CD4-positive, alpha-beta memory T cell (primary cell): ENCODE measurements at regions not wholly inside any gene's neighbourhood (a gene's known extent, or its start where the extent isn't known, plus 50 kb on each side); places are given as distances from the start of the nearest gene placed in this dataset.

Experiments
- CTCF ChIA-PET: fragments of 350-600 bp; sonication (Branson Sonifier 250); formaldehyde crosslinking; loops from one replicate; lab custom pipeline; 2021; ENCODE audit warnings: inconsistent platforms; ENCODE audit not compliant: partially characterized antibody; lab: Charles Lee
- POLR2A ChIA-PET: fragments of 350-600 bp; sonication (Branson Sonifier 250); formaldehyde crosslinking; loops from one replicate; lab custom pipeline; 2021; ENCODE audit not compliant: partially characterized antibody; lab: Charles Lee
- DNase-seq, 5 donors: peaks; one replicate each; pipeline versions ENCODE4 v3.0.0 to v3.0.0-alpha.2; 2020 to 2022; ENCODE audit warnings: mixed read lengths in 1 of 5
- H3K27ac ChIP-seq: one replicate; pipeline ENCODE4 v1.7.0; 2013; ENCODE audit warnings: low read depth, low read length
- H3K27me3 ChIP-seq: 2 replicates; pipeline ENCODE4 v1.7.0; 2013; ENCODE audit warnings: mild to moderate bottlenecking, low read length, moderate library complexity; ENCODE audit not compliant: insufficient read depth
- H3K36me3 ChIP-seq: 2 replicates; pipeline ENCODE4 v1.7.0; 2013; ENCODE audit warnings: mild to moderate bottlenecking, low read length, moderate library complexity; ENCODE audit not compliant: insufficient read depth
- H3K4me1 ChIP-seq: 2 replicates; pipeline ENCODE4 v1.7.0; 2013; ENCODE audit warnings: mild to moderate bottlenecking, low read length, moderate library complexity; ENCODE audit not compliant: insufficient read depth
- H3K4me3 ChIP-seq, 2 donors: one replicate each; pipeline ENCODE4 v1.7.0; 2013; ENCODE audit warnings: low read length in 2 of 2, mild to moderate bottlenecking in 1 of 2
- H3K9me3 ChIP-seq, 2 donors: one replicate each; pipeline ENCODE4 v1.7.0; 2013; ENCODE audit warnings: low read length in 2 of 2, control low read depth in 1 of 2; ENCODE audit not compliant: control insufficient read depth in 1 of 2
- H3K27ac Mint-ChIP-seq, 7 donors: one replicate each; pipeline ENCODE4 v1.8.0; 2020 to 2021; ENCODE audit warnings: mixed read lengths in 7 of 7, mild to moderate bottlenecking in 6 of 7, inconsistent platforms in 3 of 7, moderate library complexity in 3 of 7
- H3K27me3 Mint-ChIP-seq, 2 donors: one replicate each; pipeline ENCODE4 v1.8.0; 2020 to 2021; ENCODE audit warnings: mixed read lengths in 2 of 2
- H3K36me3 Mint-ChIP-seq, 2 donors: one replicate each; pipeline ENCODE4 v1.8.0; 2020 to 2021; ENCODE audit warnings: mixed read lengths in 2 of 2, inconsistent platforms in 1 of 2, mild to moderate bottlenecking in 1 of 2
- H3K4me1 Mint-ChIP-seq, 4 donors: one replicate each; pipeline ENCODE4 v1.8.0; 2020 to 2021; ENCODE audit warnings: mixed read lengths in 4 of 4, mild to moderate bottlenecking in 1 of 4
- H3K4me3 Mint-ChIP-seq, 8 donors: one replicate each; pipeline ENCODE4 v1.8.0; 2020 to 2021; ENCODE audit warnings: mixed read lengths in 8 of 8, mild to moderate bottlenecking in 7 of 8, moderate library complexity in 6 of 8, inconsistent platforms in 3 of 8
- H3K9me3 Mint-ChIP-seq, 8 donors: one replicate each; pipeline ENCODE4 v1.8.0; 2020 to 2021; ENCODE audit warnings: mixed read lengths in 8 of 8, mild to moderate bottlenecking in 5 of 8, inconsistent platforms in 3 of 8, moderate library complexity in 1 of 8
- intact Hi-C: fragments of 100-400 bp; cut with micrococcal nuclease; formaldehyde crosslinking; loops from one replicate; pipeline ENCODE4 v1.15.1; 2023

DNA sequence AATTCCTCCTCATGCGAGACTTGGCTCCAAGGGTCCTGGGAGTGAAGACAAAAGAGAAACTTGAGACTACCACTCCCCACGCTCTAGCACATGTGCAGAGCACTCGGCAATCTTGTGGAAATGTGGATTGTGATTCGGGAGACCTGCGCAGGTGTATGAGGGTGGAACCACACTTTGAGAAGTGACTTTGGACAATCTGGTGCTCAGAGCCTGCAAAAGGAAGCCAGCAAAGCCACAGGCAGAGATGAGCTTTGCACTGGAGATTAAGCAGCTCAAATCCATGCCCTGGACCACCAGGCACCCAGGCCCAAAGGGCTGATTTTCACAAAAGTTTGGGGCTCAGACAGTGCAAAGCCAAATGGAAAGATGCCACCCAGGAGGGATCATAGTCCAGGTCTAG is 162.5 kb upstream of the TSHZ3 start:
- Mint-ChIP-seq H3K4me1 (no peaks in the 10 kb centered on the region), H3K27ac (no peak overlapping the region), H3K27me3 (peaks cover 0 to 5% of the 10 kb centered on the region in 2 donors), H3K36me3 (no peaks in the 10 kb centered on the region), H3K4me3 (no peak overlapping the region), H3K9me3 (peaks cover 0 to 2% (median 0%) of the 10 kb centered on the region in 8 donors)
- no peaks in the 10 kb centered on the region for H3K27me3 ChIP-seq
- no peak overlapping the region for H3K4me3 ChIP-seq
- ChIA-PET CTCF (no interaction called here), POLR2A (no interaction called here)
- no peaks in the 10 kb centered on the region for H3K36me3 ChIP-seq
- no peaks in the 10 kb centered on the region for H3K9me3 ChIP-seq
- no peak overlapping the region for H3K27ac ChIP-seq
- H3K4me1 ChIP-seq: no peaks in the 10 kb centered on the region
- intact Hi-C loops: no loop called here
- DNase-seq: no peak

DNA sequence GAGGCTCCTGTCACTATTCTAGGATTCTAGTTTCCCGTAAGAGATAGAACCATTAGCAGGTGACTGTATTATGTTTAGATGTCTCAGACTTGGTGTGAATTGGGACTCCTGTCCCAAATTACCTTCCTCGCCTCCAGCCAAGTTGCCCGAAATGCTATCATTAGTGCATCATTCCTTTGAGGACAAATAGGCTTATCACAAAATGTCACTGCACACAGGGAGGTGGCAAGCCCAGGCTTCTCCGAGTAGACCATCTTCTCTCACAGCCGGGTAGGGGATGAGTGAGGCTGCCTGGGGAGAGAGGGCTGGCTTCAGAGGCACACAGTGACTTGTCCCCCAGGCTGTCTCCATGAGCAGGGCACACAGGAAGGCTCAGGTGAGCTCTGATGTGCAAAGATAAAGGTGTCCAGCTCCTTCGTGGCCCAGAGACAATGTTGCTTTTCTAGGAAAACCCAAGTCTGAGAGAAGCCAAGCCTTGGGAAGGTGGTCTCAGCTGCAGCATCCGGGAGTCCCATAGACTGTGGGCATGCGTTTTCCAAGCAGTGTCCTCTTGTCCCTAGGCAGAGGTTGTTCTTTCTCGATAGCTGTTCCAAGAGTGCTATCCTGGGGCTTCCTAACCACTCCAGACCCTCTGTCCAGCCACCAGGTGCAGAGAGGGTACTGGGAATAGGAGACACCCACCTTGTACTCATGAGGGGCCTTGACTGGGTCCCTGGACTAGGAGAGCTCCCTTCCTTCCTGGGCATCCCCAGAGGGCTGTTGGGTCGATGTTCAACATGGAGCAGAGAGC is 163.1 kb upstream of the TSHZ3 start:
- H3K36me3 Mint-ChIP-seq: no peaks in the 10 kb centered on the region
- no peak overlapping the region for H3K27ac Mint-ChIP-seq
- DNase-seq: no peak
- peak overlapping the region in 1 of 8 donors; percentile 20 for H3K4me3 Mint-ChIP-seq
- intact Hi-C loops: no loop called here
- Histone ChIP-seq H3K27me3 (no peaks in the 10 kb centered on the region), H3K4me1 (no peaks in the 10 kb centered on the region), H3K27ac (no peak overlapping the region), H3K36me3 (no peaks in the 10 kb centered on the region), H3K4me3 (no peak overlapping the region), H3K9me3 (no peaks in the 10 kb centered on the region)
- peaks cover 0 to 5% of the 10 kb centered on the region in 2 donors for H3K27me3 Mint-ChIP-seq
- ChIA-PET CTCF (no interaction called here), POLR2A (no interaction called here)
- no peaks in the 10 kb centered on the region for H3K4me1 Mint-ChIP-seq
- peaks cover 0 to 4% (median under 1%) of the 10 kb centered on the region in 8 donors for H3K9me3 Mint-ChIP-seq

- Mint-ChIP-seq H3K4me3 (no peak overlapping the region), H3K36me3 (no peaks in the 10 kb centered on the region), H3K27ac (no peak overlapping the region), H3K4me1 (no peaks in the 10 kb centered on the region), H3K9me3 (peaks cover 0 to 6% (median under 1%) of the 10 kb centered on the region in 8 donors), H3K27me3 (peaks cover 0 to 2% of the 10 kb centered on the region in 2 donors)
- no peak overlapping the region for H3K4me3 ChIP-seq
- CTCF ChIA-PET: no interaction called here
- no peaks in the 10 kb centered on the region for H3K36me3 ChIP-seq
- no peaks in the 10 kb centered on the region for H3K4me1 ChIP-seq
- no peak overlapping the region for H3K27ac ChIP-seq
- H3K9me3 ChIP-seq: no peaks in the 10 kb centered on the region
- H3K27me3 ChIP-seq: no peaks in the 10 kb centered on the region
- POLR2A ChIA-PET: no interaction called here
- intact Hi-C loops: no loop called here
- no peak for DNase-seq
Observed at GRCh38 chr19:31513841-31514240, 164.6 kb upstream of the TSHZ3 start.

DNA sequence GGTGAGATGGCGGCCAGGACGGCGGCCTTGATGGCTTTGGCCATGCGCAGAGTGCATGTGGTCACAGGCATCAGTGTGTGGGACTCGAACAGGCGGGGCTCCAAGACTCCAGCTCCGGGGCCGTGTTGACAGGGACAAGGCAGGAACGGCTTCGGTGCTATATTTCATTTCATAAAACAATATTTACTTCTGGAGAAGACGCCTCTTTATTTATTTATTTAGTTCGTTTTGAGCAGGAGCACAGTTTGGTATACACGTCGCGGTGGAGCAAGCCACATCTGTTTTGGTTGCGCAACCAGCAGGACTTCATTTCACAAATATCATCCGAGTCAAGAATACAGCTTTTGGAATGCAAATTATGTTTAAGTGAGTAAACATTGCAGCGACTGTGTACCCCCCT is 166.7 kb upstream of the TSHZ3 start:
- POLR2A ChIA-PET: no interaction called here
- H3K4me3 Mint-ChIP-seq: no peak overlapping the region

GRCh38 chr19:31516756-31517155 is 167.5 kb upstream of the TSHZ3 start:
- ChIA-PET CTCF (no interaction called here), POLR2A (no interaction called here)
- Histone ChIP-seq H3K27me3 (no peaks in the 10 kb centered on the region), H3K4me3 (no peak overlapping the region), H3K4me1 (no peaks in the 10 kb centered on the region), H3K36me3 (no peaks in the 10 kb centered on the region), H3K27ac (no peak overlapping the region), H3K9me3 (no peaks in the 10 kb centered on the region)
- no peak for DNase-seq
- Mint-ChIP-seq H3K36me3 (no peaks in the 10 kb centered on the region), H3K9me3 (peaks cover 2 to 23% (median 7%) of the 10 kb centered on the region in 8 donors), H3K4me3 (no peak overlapping the region), H3K4me1 (no peaks in the 10 kb centered on the region), H3K27me3 (peaks cover 0 to 2% of the 10 kb centered on the region in 2 donors), H3K27ac (no peak overlapping the region)
- intact Hi-C loops: no loop called here

More for the DNA sequence above, 166.7 kb upstream of the TSHZ3 start:
- H3K36me3 Mint-ChIP-seq: no peaks in the 10 kb centered on the region
- Histone ChIP-seq H3K4me1 (no peaks in the 10 kb centered on the region), H3K27ac (no peak overlapping the region), H3K4me3 (no peak overlapping the region), H3K9me3 (no peaks in the 10 kb centered on the region), H3K36me3 (no peaks in the 10 kb centered on the region), H3K27me3 (no peaks in the 10 kb centered on the region)
- no peak overlapping the region for H3K27ac Mint-ChIP-seq
- peaks cover 0 to 2% of the 10 kb centered on the region in 2 donors for H3K27me3 Mint-ChIP-seq
- CTCF ChIA-PET: no interaction called here
- DNase-seq: no peak
- peaks cover 2 to 20% (median 6%) of the 10 kb centered on the region in 8 donors for H3K9me3 Mint-ChIP-seq
- H3K4me1 Mint-ChIP-seq: no peaks in the 10 kb centered on the region
- intact Hi-C loops: no loop called here

DNA sequence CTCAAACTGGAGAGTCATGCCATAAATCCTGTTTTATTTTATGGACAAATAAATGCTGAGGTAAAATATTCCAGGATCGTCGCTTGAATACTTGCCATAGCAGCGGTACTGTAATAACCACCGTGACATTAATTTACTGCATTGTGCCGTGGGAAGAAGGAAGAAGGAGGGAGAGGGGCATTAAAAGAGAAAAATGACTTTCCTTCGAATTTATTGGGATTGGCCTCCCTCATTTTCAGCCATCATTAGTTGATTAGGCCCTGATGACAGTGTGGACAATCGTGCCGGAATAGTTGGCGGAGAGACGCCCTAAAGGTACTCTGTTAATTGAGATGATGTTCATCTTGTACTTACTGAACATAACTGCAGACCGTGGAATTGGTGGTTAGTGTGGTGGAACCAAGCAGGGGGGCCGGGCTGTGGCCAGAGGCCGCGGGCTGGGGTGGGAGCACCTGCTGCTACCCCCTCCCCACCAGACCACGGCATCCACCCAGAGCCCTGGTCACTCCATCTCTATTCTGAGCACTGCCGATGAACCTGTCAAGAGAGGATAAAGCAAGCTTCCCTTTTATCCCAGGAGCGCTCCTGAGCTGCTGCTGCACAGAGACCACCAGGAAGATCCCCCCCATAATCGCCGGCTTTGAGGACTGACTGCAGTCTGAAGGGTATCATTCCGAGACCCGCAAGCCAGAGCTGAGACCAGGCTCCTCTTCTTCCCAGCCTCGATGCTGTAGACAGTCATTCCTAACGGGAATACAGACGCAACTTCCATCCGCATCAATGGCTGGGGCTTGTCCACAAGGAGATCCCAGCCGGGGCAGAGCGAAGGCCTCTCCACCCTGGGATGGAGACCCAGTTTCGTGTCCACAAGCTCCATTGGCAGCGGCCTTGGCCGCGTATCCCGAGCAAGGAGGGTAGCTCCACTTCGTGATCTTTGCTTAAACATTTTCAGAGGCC is 168.3 kb upstream of the TSHZ3 start:
- no peaks in the 10 kb centered on the region for H3K36me3 ChIP-seq
- Mint-ChIP-seq H3K36me3 (no peaks in the 10 kb centered on the region), H3K4me3 (no peak overlapping the region), H3K9me3 (peaks cover 2 to 23% (median 7%) of the 10 kb centered on the region in 8 donors), H3K27me3 (peaks cover 0 to 2% of the 10 kb centered on the region in 2 donors), H3K4me1 (no peaks in the 10 kb centered on the region), H3K27ac (no peak overlapping the region)
- no peak overlapping the region for H3K27ac ChIP-seq
- H3K4me1 ChIP-seq: no peaks in the 10 kb centered on the region
- POLR2A ChIA-PET: no interaction called here
- CTCF ChIA-PET: no interaction called here
- no peak for DNase-seq
- H3K27me3 ChIP-seq: no peaks in the 10 kb centered on the region
- no peaks in the 10 kb centered on the region for H3K9me3 ChIP-seq
- intact Hi-C loops: no loop called here
- no peak overlapping the region for H3K4me3 ChIP-seq
